ENCODE measurements at regions not wholly inside any gene's neighbourhood (a gene's known extent, or its start where the extent isn't known, plus 50 kb on each side); places are given as distances from the start of the nearest gene placed in this dataset.

GRCh38 chr2:152861349-152861942 is 143.0 kb downstream of the ARL6IP6 start:
- DNase-seq: peak; percentile 3

GRCh38 chr2:152858594-152859265 is 140.3 kb downstream of the ARL6IP6 start:
- DNase-seq: no peak

- DNase-seq: no peak
Observed at GRCh38 chr2:152846697-152847470, 128.5 kb downstream of the ARL6IP6 start.

DNA sequence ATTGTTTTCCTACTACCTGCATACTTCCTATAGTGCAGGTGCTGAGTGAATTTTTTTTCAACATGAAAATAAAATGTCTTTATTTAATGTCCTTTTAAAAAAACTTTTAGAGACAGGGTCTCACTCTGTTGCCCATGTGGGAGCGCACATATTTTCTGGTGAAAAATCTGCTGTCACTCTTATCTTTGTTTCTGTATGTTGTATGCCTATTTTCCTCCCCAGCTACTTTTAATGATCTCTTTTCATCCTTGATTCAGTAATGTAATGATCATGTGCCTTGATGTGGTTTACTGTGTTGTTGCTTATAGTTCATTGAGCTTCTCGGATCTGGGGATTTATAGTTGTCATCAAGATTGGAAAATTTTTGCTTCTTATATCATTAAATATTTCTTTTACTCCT is 117.3 kb downstream of the ARL6IP6 start:
- DNase-seq: no peak

DNA sequence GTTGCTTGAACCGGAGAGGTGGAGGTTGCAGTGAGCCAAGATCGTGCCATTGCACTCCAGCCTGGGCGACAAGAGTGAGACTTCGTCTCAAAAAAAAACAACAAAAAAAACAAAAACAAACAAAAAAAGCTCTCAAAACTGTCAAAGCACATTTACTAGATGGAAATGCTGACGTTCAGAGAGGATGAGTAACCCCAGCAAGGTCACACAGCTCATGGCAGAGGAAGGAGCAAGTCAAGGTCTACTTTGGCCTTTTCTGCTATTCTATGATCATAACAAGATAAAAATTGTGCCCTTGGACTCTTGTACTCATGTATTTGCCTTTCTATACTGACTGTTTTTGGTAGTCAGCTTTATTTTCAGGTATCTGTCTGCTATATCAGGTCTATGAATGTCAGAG is 109.5 kb downstream of the ARL6IP6 start:
- DNase-seq: no peak

DNA sequence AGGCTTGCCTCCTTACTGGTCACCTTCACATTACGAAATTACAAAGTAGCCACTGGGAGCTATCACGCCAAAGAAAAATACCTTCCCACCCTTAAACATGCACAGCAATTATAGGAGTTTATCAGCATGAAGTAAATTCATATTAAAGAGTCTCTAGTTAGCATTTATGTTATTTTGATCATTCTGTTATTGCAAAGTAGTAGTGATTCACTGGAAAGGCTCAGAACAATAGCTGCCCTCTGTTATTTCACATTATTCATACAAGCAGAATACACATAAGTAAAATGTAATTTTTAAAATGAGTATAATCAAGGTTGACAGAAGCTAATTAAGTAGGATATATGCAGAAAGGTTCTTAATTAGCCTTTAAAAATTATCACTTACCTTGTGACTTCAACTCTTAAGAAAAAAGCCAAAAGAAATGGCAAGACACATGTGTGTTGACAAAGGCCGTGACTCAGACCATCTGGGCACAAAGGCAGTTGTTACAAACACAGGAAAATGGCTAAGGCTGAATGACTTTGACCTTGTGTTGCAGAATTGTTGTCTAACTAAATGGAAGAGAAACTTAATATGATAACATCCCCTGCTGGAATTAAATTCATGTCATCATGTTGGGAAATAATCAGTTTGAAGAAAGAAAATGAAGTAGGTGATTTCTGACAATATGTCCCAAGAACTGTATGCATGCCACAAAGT is 108.3 kb downstream of the ARL6IP6 start:
- DNase-seq: no peak

DNA sequence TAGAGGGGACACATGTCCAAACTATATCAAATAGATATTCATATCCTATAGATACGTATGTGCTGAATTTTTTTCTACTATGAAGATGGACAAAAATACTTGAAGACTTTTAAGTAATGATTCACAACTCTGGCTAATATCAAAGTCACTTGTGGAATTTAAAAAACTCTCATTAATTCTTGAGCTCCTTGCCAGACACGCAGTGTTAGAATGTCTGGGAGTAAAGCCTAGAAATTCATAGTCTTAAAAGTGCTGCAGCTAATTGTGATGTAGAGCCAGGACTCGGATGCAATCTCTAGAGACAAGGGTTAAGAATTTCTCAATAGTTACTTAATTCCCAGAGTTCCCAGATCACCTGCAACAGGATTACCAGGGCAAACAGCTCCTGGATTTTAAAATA is 107.4 kb downstream of the ARL6IP6 start:
- no peak for DNase-seq

DNA sequence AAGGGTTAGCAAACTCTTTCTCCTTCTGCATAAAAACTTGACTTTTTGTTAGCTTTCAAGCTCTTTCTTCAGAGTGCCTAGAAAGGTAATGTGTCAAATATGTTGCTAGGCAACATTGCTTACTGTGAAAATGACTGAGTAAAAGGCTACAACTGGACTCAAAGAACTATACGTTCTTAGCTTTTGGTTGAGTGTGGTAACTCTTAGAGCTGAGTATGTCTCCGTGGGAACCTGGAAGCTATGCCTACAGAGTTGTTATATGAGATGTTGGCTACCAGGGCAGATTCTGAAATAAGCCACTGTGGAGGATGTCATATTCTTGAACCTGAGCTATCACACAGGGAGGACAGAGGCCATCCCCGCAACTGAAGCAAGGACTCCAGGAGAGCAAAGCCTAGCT is 105.5 kb downstream of the ARL6IP6 start:
- no peak for DNase-seq

- no peak for DNase-seq
Observed at GRCh38 chr2:152822676-152823075, 104.3 kb downstream of the ARL6IP6 start.

- DNase-seq: no peak
Observed at GRCh38 chr2:152820048-152820447, 101.6 kb downstream of the ARL6IP6 start.

DNA sequence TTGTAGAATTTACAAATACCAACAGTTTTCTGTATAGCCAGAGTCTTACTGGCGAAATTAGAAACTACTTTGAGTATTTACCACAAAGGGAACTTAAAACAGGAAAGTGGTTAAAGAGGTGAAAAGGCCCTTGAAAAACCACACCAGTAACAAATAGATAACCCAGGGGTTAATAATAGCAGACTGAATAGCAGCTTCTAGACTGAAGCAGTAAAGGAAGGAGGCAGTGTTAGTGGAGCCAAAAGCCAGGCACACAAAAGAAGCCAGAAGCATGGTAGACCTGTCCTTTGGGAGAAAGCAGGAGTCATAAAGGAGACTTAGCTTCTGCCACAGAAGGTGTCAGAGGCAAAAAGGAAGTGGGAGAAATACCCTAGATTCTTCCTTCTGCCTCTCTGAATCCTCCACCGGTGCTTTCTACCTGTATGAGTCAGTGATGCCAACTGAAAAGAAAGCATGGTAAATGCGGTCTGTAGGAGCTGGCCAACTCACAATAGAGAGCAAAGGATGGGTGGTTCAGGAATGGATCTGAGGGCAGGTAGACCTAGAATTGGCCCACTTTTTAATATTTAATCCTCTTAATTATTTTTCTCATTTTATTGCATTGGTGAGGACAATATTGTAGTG is 97.3 kb downstream of the ARL6IP6 start:
- no peak for DNase-seq

GRCh38 chr2:152814475-152815030 is 96.1 kb downstream of the ARL6IP6 start:
- no peak for DNase-seq

- no peak for DNase-seq
Observed at GRCh38 chr2:152813351-152813750, 94.9 kb downstream of the ARL6IP6 start.
